H1 (cell line): ENCODE measurements at regions not wholly inside any gene's neighbourhood (a gene's known extent, or its start where the extent isn't known, plus 50 kb on each side); places are given as distances from the start of the nearest gene placed in this dataset.

Experiments used
- CTCF ChIA-PET: fragments of 300-600 bp; sonication (Branson Sonifier 250); formaldehyde crosslinking; loops from one replicate; lab custom pipeline; 2021; ENCODE audit not compliant: partially characterized antibody; lab: Charles Lee
- POLR2A ChIA-PET: fragments of 300-600 bp; sonication (Branson Sonifier 250); formaldehyde crosslinking; loops from one replicate; lab custom pipeline; 2021; ENCODE audit warnings: inconsistent platforms; ENCODE audit not compliant: partially characterized antibody; lab: Charles Lee
- DNase-seq, 2 experiments: peaks; one replicate each; pipeline versions ENCODE4 v3.0.0 to v3.0.0-alpha.2; 2010 to 2022; ENCODE audit warnings: low spot score in 2 of 2, low read depth in 1 of 2, mixed read lengths in 1 of 2
- FAIRE-seq: peaks from 2 replicates; lab custom pipeline; 2011; peaks lifted over from hg19 to GRCh38; lab: Jason Lieb, UNC
- H2AFZ ChIP-seq: 2 replicates; pipeline ENCODE4 v1.8.1; 2012; ENCODE audit warnings: low read length, inconsistent platforms
- H2AK5ac ChIP-seq: 2 replicates; pipeline ENCODE4 v1.6.1; 2013; ENCODE audit warnings: low read depth, low read length
- H2BK120ac ChIP-seq: replicated peaks from 2 replicates; pipeline ENCODE3; 2013; ENCODE audit warnings: low read depth, low read length, inconsistent platforms
- H2BK12ac ChIP-seq: 2 replicates; pipeline ENCODE4 v1.6.1; 2013; ENCODE audit warnings: low read depth, low read length
- H2BK15ac ChIP-seq: 2 replicates; pipeline ENCODE4 v1.6.1; 2013; ENCODE audit warnings: low read length
- H2BK20ac ChIP-seq: 2 replicates; pipeline ENCODE4 v1.6.1; 2013; ENCODE audit warnings: low read length
- H2BK5ac ChIP-seq: 2 replicates; pipeline ENCODE4 v1.6.1; 2013; ENCODE audit warnings: low read depth, low read length
- H3K14ac ChIP-seq: 2 replicates; pipeline ENCODE4 v1.6.1; 2013; ENCODE audit warnings: inconsistent platforms; ENCODE audit not compliant: insufficient read length
- H3K18ac ChIP-seq: 2 replicates; pipeline ENCODE4 v1.6.1; 2013; ENCODE audit warnings: low read length; ENCODE audit errors: extremely low read depth
- H3K23ac ChIP-seq: 2 replicates; pipeline ENCODE4 v1.6.1; 2013; ENCODE audit warnings: inconsistent platforms; ENCODE audit not compliant: insufficient read length
- H3K23me2 ChIP-seq: 2 replicates; pipeline ENCODE4 v1.6.1; 2013; ENCODE audit warnings: low read depth, low read length
- H3K27ac ChIP-seq: 2 replicates; pipeline ENCODE4 v1.6.1; 2011; ENCODE audit warnings: low read depth, low read length, inconsistent platforms
- H3K27me3 ChIP-seq, 4 experiments: replicated peaks in 1 of 4; 1 replicate in 1 of 4; 2 replicates in 3 of 4; pipeline versions ENCODE4 v1.6.1 to v1.8.1; 2011 to 2013; ENCODE audit warnings: low read length in 3 of 4, mild to moderate bottlenecking in 3 of 4, inconsistent platforms in 2 of 4, mixed read lengths in 2 of 4, moderate library complexity in 1 of 4; ENCODE audit not compliant: control insufficient read depth in 3 of 4, insufficient read depth in 3 of 4; ENCODE audit errors: extremely low read depth in 1 of 4
- H3K36me3 ChIP-seq, 4 experiments: 2 replicates each; pipeline versions ENCODE4 v1.6.1 to v1.8.1; 2011 to 2013; ENCODE audit warnings: mild to moderate bottlenecking in 4 of 4, low read length in 3 of 4, moderate library complexity in 2 of 4, control low read depth in 1 of 4, inconsistent platforms in 1 of 4; ENCODE audit not compliant: insufficient read depth in 4 of 4, control insufficient read depth in 2 of 4
- H3K4ac ChIP-seq: replicated peaks from 2 replicates; pipeline ENCODE3; 2013; ENCODE audit warnings: low read length, low read depth, mixed read lengths, inconsistent platforms; ENCODE audit not compliant: insufficient read length
- H3K4me1 ChIP-seq, 4 experiments: replicated peaks in 1 of 4; 1 replicate in 1 of 4; 2 replicates in 3 of 4; pipeline versions ENCODE4 v1.6.1 to v1.8.1; 2011 to 2013; ENCODE audit warnings: low read length in 3 of 4, inconsistent platforms in 2 of 4, mixed read lengths in 1 of 4; ENCODE audit not compliant: insufficient read depth in 4 of 4, control insufficient read depth in 3 of 4
- H3K4me2 ChIP-seq, 2 experiments: 2 replicates each; pipeline versions ENCODE4 v1.6.1 to v1.8.1; 2011 to 2013; ENCODE audit warnings: low read depth in 2 of 2, low read length in 2 of 2, control low read depth in 1 of 2, inconsistent platforms in 1 of 2, mild to moderate bottlenecking in 1 of 2; ENCODE audit not compliant: insufficient read depth in 1 of 2
- H3K4me3 ChIP-seq, 4 experiments: fragments of 200-600, 300-600 bp in 1 of 4; sonication (generic), shearing (Covaris generic), sonication (Bioruptor Twin) in 1 of 4; 2 replicates each; pipeline versions ENCODE4 v1.5.1 to v1.8.1; 2011 to 2016; ENCODE audit warnings: low read length in 4 of 4, low read depth in 3 of 4, control low read depth in 2 of 4, inconsistent platforms in 2 of 4, mild to moderate bottlenecking in 2 of 4, mixed read lengths in 1 of 4, moderate library complexity in 1 of 4; ENCODE audit not compliant: insufficient read depth in 2 of 4; ENCODE audit errors: extremely low read depth in 1 of 4
- H3K56ac ChIP-seq: replicated peaks from 2 replicates; pipeline ENCODE3; 2013; ENCODE audit warnings: low read depth, mild to moderate bottlenecking, mixed read lengths, low read length, inconsistent platforms; ENCODE audit not compliant: insufficient read length
- H3K79me1 ChIP-seq: 2 replicates; pipeline ENCODE4 v1.6.1; 2013; ENCODE audit warnings: low read depth, low read length, control low read depth
- H3K79me2 ChIP-seq, 2 experiments: 2 replicates each; pipeline versions ENCODE4 v1.6.1 to v1.8.1; 2012 to 2013; ENCODE audit warnings: low read length in 2 of 2, mild to moderate bottlenecking in 2 of 2, inconsistent platforms in 1 of 2; ENCODE audit not compliant: insufficient read depth in 2 of 2, control insufficient read depth in 1 of 2
- H3K9ac ChIP-seq, 4 experiments: replicated peaks in 1 of 4; 1 replicate in 1 of 4; 2 replicates in 3 of 4; pipeline versions ENCODE4 v1.6.1 to v1.8.1; 2011 to 2013; ENCODE audit warnings: low read depth in 3 of 4, low read length in 3 of 4, control low read depth in 2 of 4, mild to moderate bottlenecking in 2 of 4, moderate library complexity in 2 of 4, inconsistent platforms in 1 of 4; ENCODE audit errors: extremely low read depth in 1 of 4
- H3K9me3 ChIP-seq, 2 experiments: 2 replicates each; pipeline versions ENCODE4 v1.6.1 to v1.8.1; 2012 to 2013; ENCODE audit warnings: mild to moderate bottlenecking in 2 of 2, moderate library complexity in 2 of 2, control low read depth in 1 of 2, inconsistent platforms in 1 of 2, low read depth in 1 of 2, low read length in 1 of 2, mixed read lengths in 1 of 2; ENCODE audit not compliant: insufficient read depth in 2 of 2
- H4K20me1 ChIP-seq, 2 experiments: replicated peaks in 1 of 2; 2 replicates each; pipeline versions ENCODE3 to v1.8.1; 2011 to 2013; ENCODE audit warnings: inconsistent platforms in 2 of 2, low read length in 2 of 2, mild to moderate bottlenecking in 1 of 2; ENCODE audit not compliant: insufficient read depth in 2 of 2, control insufficient read depth in 1 of 2
- H4K5ac ChIP-seq: 2 replicates; pipeline ENCODE4 v1.6.1; 2013; ENCODE audit warnings: low read length, low read depth, mixed read lengths, inconsistent platforms; ENCODE audit not compliant: insufficient read length
- H4K8ac ChIP-seq: 2 replicates; pipeline ENCODE4 v1.8.0; 2013; ENCODE audit warnings: mild to moderate bottlenecking, moderate library complexity, low read length, inconsistent platforms; ENCODE audit not compliant: insufficient read depth; ENCODE audit errors: extremely low read depth
- H4K91ac ChIP-seq: replicated peaks from 2 replicates; pipeline ENCODE3; 2013; ENCODE audit warnings: low read length, mixed read lengths, inconsistent platforms; ENCODE audit not compliant: insufficient read length
- CBX5 ChIP-seq: fragments of 300-800, 300-1000 bp; sonication (generic); IDR thresholded peaks from 2 replicates; pipeline ENCODE4 v1.7.1; 2016; ENCODE audit warnings: antibody characterized with exemption, low read length, low read depth
- EP300 ChIP-seq, 2 experiments: IDR thresholded peaks; 1 replicate in 1 of 2; 2 replicates in 1 of 2; pipeline ENCODE4 v1.6.1; 2011 to 2012; ENCODE audit warnings: low read depth in 2 of 2, low read length in 2 of 2, mild to moderate bottlenecking in 2 of 2, borderline replicate concordance in 1 of 2, inconsistent platforms in 1 of 2, moderate library complexity in 1 of 2
- GABPA ChIP-seq: IDR thresholded peaks from 2 replicates; pipeline ENCODE4 v1.6.1; 2011; ENCODE audit warnings: mild to moderate bottlenecking, low read length, moderate library complexity, borderline replicate concordance; ENCODE audit not compliant: insufficient read depth
- KDM4A ChIP-seq: IDR thresholded peaks from one replicate; pipeline ENCODE4 v1.7.1; 2012; ENCODE audit warnings: low read depth, mild to moderate bottlenecking, moderate library complexity, low read length, inconsistent platforms; ENCODE audit not compliant: severe bottlenecking
- PHF8 ChIP-seq: fragments of 200-600 bp; sonication (generic); conservative IDR thresholded peaks from 2 replicates; pipeline ENCODE4 v1.7.1; 2012; ENCODE audit warnings: low read depth, mild to moderate bottlenecking, inconsistent platforms, low read length, moderate library complexity
- RXRA ChIP-seq: IDR thresholded peaks from 2 replicates; pipeline ENCODE4 v1.6.1; 2011; ENCODE audit warnings: low read depth, mild to moderate bottlenecking, low read length, moderate library complexity; ENCODE audit not compliant: insufficient read depth
- SAP30 ChIP-seq: fragments of 300-600 bp; sonication (generic); IDR thresholded peaks from 2 replicates; pipeline ENCODE4 v1.7.1; 2012; ENCODE audit warnings: low read length, moderate library complexity, mild to moderate bottlenecking, inconsistent platforms; ENCODE audit not compliant: insufficient read depth, insufficient replicate concordance
- SUZ12 ChIP-seq: fragments of 200-600 bp; sonication (generic); IDR thresholded peaks from 2 replicates; pipeline ENCODE4 v1.6.1; 2012; ENCODE audit warnings: mild to moderate bottlenecking, inconsistent platforms, low read length, moderate library complexity, mixed read lengths
- WGBS, 2 experiments: shearing (Covaris generic) in 1 of 2; methylation state at CpG; one replicate each; pipeline versions ENCODE4 v1.1.6 to v1.1.7; 2013 to 2015; ENCODE audit warnings: low lambda C conversion rate in 2 of 2, mixed read lengths in 2 of 2, inconsistent platforms in 1 of 2, low coverage in 1 of 2, missing lambda C conversion rate in 1 of 2; ENCODE audit not compliant: insufficient replicate concordance in 2 of 2, insufficient coverage in 1 of 2, insufficient read length in 1 of 2; ENCODE audit errors: extremely low coverage in 1 of 2, missing lambda C conversion rate in 1 of 2; 5-methylcytosine and 5-hydroxymethylcytosine counted together
- TF ChIP-seq, protein P1 (sequence below): IDR thresholded peaks from 2 replicates; pipeline ENCODE4 v1.6.1; 2012; ENCODE audit warnings: inconsistent platforms
- TF ChIP-seq, protein P2 (sequence below), 3 experiments: IDR thresholded peaks; 1 replicate in 2 of 3; 2 replicates in 1 of 3; pipeline versions ENCODE4 v1.5.1 to v1.6.1; 2011; ENCODE audit warnings: low read length in 3 of 3, mild to moderate bottlenecking in 3 of 3, inconsistent platforms in 2 of 3, low read depth in 1 of 3, moderate library complexity in 1 of 3; ENCODE audit not compliant: insufficient read depth in 1 of 3; ENCODE audit errors: control extremely low read depth in 1 of 3

DNA sequence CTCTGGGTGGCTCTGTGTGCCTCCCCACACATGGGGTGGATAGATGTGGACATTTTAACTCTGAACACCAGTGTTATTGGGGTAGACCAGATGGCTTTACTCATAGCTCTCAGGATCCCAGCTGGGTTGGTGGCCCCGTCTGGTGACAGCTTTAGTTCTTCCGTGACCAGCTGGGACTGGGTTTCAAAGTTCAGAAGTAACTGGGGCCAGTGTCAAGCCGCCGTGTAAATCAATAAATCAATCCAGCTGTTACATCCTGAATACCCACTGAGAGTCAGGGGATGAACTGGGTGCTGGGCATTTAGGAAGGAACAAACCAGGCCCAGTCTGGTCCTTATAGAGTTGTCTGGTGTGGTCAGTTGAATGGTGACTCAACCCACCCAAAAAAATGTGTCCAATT, 269.4 kb downstream of the CTTN start:
- Histone ChIP-seq H2BK120ac (no peak overlapping the region), H3K4me2 (no peak overlapping the region), H2BK12ac (no peak overlapping the region), H4K5ac (no peak overlapping the region), H4K91ac (no peak overlapping the region), H2BK5ac (peak overlapping the region; percentile 56; the same call in 1 of the 2 replicates), H3K27me3 (no peaks in the 10 kb centered on the region), H3K27ac (no peak overlapping the region), H2AFZ (no peak overlapping the region), H2AK5ac (no peak overlapping the region), H4K20me1 (no peaks in the 10 kb centered on the region), H2BK20ac (no peak overlapping the region), H3K18ac (no peak overlapping the region), H2BK15ac (no peak overlapping the region), H3K23me2 (no peaks in the 10 kb centered on the region), H3K4ac (no peak overlapping the region), H3K14ac (no peak overlapping the region), H3K56ac (no peak overlapping the region), H3K4me1 (peaks cover 8 to 22% (median 16%) of the 10 kb centered on the region in 4 experiments), H3K9me3 (no peaks in the 10 kb centered on the region), H3K4me3 (no peak overlapping the region), H4K8ac (no peak overlapping the region), H3K79me2 (no peaks in the 10 kb centered on the region), H3K79me1 (no peaks in the 10 kb centered on the region), H3K36me3 (no peaks in the 10 kb centered on the region), H3K23ac (no peak overlapping the region), H3K9ac (no peak overlapping the region)
- ChIA-PET CTCF (interaction anchor here (1.3 kb wide), 1 partner anchor 65 kb away, joined by 3 read pairs; no protein-coding TSS in a partner anchor), POLR2A (no interaction called here)
- DNase-seq: no peak
- WGBS, 2 experiments: 100% methylated on average over 4 of the region's 4 CpGs; no CpG with 5 or more reads in 1 of the 2 experiments
- no peak for FAIRE-seq
- TF ChIP-seq EP300 (IDR thresholded peaks at IDR 0.05; ENCODE audit: borderline replicate concordance in 1 of 2, low read depth in 2 of 2, low read length in 2 of 2): no peak
- no peak for TF ChIP-seq SAP30
- TF ChIP-seq, protein P1, sequence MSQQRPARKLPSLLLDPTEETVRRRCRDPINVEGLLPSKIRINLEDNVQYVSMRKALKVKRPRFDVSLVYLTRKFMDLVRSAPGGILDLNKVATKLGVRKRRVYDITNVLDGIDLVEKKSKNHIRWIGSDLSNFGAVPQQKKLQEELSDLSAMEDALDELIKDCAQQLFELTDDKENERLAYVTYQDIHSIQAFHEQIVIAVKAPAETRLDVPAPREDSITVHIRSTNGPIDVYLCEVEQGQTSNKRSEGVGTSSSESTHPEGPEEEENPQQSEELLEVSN: no peak
- TF ChIP-seq, protein P2, sequence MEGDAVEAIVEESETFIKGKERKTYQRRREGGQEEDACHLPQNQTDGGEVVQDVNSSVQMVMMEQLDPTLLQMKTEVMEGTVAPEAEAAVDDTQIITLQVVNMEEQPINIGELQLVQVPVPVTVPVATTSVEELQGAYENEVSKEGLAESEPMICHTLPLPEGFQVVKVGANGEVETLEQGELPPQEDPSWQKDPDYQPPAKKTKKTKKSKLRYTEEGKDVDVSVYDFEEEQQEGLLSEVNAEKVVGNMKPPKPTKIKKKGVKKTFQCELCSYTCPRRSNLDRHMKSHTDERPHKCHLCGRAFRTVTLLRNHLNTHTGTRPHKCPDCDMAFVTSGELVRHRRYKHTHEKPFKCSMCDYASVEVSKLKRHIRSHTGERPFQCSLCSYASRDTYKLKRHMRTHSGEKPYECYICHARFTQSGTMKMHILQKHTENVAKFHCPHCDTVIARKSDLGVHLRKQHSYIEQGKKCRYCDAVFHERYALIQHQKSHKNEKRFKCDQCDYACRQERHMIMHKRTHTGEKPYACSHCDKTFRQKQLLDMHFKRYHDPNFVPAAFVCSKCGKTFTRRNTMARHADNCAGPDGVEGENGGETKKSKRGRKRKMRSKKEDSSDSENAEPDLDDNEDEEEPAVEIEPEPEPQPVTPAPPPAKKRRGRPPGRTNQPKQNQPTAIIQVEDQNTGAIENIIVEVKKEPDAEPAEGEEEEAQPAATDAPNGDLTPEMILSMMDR (IDR thresholded peaks at IDR 0.05; ENCODE audit: control extremely low read depth in 1 of 3, insufficient read depth in 1 of 3, low read depth in 1 of 3, low read length in 3 of 3): no peak
- TF ChIP-seq GABPA: no peak
- no peak for TF ChIP-seq KDM4A
- TF ChIP-seq PHF8: no peak
- no peak for TF ChIP-seq RXRA
- no peak for TF ChIP-seq CBX5
- TF ChIP-seq SUZ12: no peak
